ENCODE measurements at regions not wholly inside any gene's neighbourhood (a gene's known extent, or its start where the extent isn't known, plus 50 kb on each side); places are given as distances from the start of the nearest gene placed in this dataset.

DNA sequence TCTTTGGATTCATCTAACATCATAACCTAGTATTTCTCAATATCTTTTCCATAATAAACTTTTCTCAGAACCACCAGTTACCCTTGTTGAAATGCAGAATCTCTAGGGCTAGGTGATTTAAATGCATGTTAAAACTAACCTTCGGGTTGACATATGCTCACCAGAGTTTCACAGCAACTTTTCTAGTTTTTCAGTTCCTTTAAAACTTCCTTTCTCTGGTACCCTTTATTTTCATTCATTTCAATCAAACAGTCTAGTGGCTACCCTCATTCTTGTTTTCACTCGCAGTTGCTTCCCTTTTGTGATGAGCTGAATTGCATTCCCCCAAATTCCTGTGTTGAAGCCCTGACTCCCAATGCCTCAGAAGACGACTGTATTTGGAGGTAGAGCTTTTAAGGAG, 712.8 kb upstream of the CHRM3 start (continued):
- no peak for TF ChIP-seq ZNF850 (CRISPR knock-in tag; conservative IDR thresholded peaks at IDR 0.05)
- no peak for TF ChIP-seq ZNF296 (CRISPR knock-in tag; conservative IDR thresholded peaks at IDR 0.05)
- TF ChIP-seq U2AF1 (optimal IDR thresholded peaks at IDR 0.05; ENCODE audit: low read depth, low read length) = no peak
- TF ChIP-seq RNF2 (conservative IDR thresholded peaks at IDR 0.05; ENCODE audit: low read depth) = no peak
- TF ChIP-seq, protein P1, sequence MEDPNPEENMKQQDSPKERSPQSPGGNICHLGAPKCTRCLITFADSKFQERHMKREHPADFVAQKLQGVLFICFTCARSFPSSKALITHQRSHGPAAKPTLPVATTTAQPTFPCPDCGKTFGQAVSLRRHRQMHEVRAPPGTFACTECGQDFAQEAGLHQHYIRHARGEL (CRISPR knock-in tag; IDR thresholded peaks at IDR 0.05) = no peak
- no peak for TF ChIP-seq KDM6A (CRISPR knock-in tag; IDR thresholded peaks at IDR 0.05; ENCODE audit: low read depth)
- TF ChIP-seq KDM5B (CRISPR knock-in tag; IDR thresholded peaks at IDR 0.05; ENCODE audit: borderline replicate concordance) = no peak
- TF ChIP-seq SRF (IDR thresholded peaks at IDR 0.05; ENCODE audit: low read depth, low read length) = no peak
- no peak for TF ChIP-seq RAD51 (IDR thresholded peaks at IDR 0.05; ENCODE audit: borderline replicate concordance)
- no peak for TF ChIP-seq NCOA1 (CRISPR knock-in tag; IDR thresholded peaks at IDR 0.05)

DNA sequence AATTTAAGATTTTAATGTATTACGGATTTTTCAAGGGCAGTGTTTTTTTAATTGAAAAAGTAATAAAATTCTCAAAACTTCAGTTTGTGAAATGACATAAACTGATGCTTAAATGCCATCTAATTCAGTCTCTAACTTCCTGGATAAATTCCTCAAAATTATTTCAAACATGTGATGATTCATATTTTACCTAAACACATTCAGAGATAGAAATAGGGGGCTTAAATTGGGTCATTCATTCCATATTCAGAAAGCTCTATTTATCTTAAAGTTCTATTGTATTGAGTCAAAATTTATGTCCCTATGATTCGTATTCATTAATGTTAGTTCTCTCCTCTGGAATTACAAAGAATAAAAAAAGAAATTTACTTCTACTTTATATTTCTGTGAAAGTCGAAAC, 713.6 kb upstream of the CHRM3 start:
- H3K36me3 ChIP-seq (replicated peaks in 1 of 2; ENCODE audit: control insufficient read depth in 1 of 2, insufficient read depth in 2 of 2, low read length in 2 of 2) = no peaks in the 10 kb centered on the region
- H3K4me3 ChIP-seq (replicated peaks in 1 of 3; ENCODE audit: insufficient read depth in 1 of 3, low read depth in 2 of 3, low read length in 3 of 3) = no peak overlapping the region
- no peak overlapping the region for H3K27ac ChIP-seq (ENCODE audit: extremely low read length, insufficient read depth, low read length)
- WGBS (ENCODE audit: low lambda C conversion rate) = 1% methylated on average over 3 of the region's 3 CpGs
- no peaks in the 10 kb centered on the region for H4K20me1 ChIP-seq (ENCODE audit: insufficient read depth, low read length)
- no TSS peak for BruUV-seq (replicated peaks)
- no peaks in the 10 kb centered on the region for H3K27me3 ChIP-seq (ENCODE audit: control insufficient read depth in 1 of 2, insufficient read depth in 2 of 2, low read length in 2 of 2)
- H3K79me2 ChIP-seq (ENCODE audit: insufficient read depth, low read length) = no peaks in the 10 kb centered on the region
- CTCF ChIA-PET (ENCODE audit: low intra/inter-chr PET ratio, low total read pairs) = no interaction called here
- no peak for DNase-seq (ENCODE audit: low spot score)
- no peak for ATAC-seq
- peaks cover 84% of the 10 kb centered on the region for H3K9me3 ChIP-seq (ENCODE audit: low read length)
- in situ Hi-C loops (cut with HindIII; ENCODE audit: extremely low pct_ligation_motif_present, low pct_unique_long_range_greater_than_20kb) (no loop called here), intact Hi-C loops (cut with micrococcal nuclease; ENCODE audit: unreplicated experiment) (no loop called here)
- TF ChIP-seq ZNF101 (CRISPR knock-in tag; IDR thresholded peaks at IDR 0.05; ENCODE audit: borderline replicate concordance, low read depth) (no peak), GZF1 (CRISPR knock-in tag; IDR thresholded peaks at IDR 0.05) (no peak), RFXANK (CRISPR knock-in tag; IDR thresholded peaks at IDR 0.05) (no peak), ZNF317 (CRISPR knock-in tag; IDR thresholded peaks at IDR 0.05) (no peak), AGO1 (IDR thresholded peaks at IDR 0.05; ENCODE audit: low read depth, low read length, poor library complexity, severe bottlenecking) (no peak), FOXA1 (IDR thresholded peaks at IDR 0.05) (no peak), FOXA1 (CRISPR knock-in tag; IDR thresholded peaks at IDR 0.05) (no peak)
- TF ChIP-seq, protein P2, sequence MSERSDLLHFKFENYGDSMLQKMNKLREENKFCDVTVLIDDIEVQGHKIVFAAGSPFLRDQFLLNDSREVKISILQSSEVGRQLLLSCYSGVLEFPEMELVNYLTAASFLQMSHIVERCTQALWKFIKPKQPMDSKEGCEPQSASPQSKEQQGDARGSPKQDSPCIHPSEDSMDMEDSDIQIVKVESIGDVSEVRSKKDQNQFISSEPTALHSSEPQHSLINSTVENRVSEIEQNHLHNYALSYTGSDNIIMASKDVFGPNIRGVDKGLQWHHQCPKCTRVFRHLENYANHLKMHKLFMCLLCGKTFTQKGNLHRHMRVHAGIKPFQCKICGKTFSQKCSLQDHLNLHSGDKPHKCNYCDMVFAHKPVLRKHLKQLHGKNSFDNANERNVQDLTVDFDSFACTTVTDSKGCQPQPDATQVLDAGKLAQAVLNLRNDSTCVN (CRISPR knock-in tag; IDR thresholded peaks at IDR 0.05; ENCODE audit: borderline replicate concordance) = no peak
- TF ChIP-seq, protein P3, sequence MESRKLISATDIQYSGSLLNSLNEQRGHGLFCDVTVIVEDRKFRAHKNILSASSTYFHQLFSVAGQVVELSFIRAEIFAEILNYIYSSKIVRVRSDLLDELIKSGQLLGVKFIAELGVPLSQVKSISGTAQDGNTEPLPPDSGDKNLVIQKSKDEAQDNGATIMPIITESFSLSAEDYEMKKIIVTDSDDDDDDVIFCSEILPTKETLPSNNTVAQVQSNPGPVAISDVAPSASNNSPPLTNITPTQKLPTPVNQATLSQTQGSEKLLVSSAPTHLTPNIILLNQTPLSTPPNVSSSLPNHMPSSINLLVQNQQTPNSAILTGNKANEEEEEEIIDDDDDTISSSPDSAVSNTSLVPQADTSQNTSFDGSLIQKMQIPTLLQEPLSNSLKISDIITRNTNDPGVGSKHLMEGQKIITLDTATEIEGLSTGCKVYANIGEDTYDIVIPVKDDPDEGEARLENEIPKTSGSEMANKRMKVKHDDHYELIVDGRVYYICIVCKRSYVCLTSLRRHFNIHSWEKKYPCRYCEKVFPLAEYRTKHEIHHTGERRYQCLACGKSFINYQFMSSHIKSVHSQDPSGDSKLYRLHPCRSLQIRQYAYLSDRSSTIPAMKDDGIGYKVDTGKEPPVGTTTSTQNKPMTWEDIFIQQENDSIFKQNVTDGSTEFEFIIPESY (CRISPR knock-in tag; IDR thresholded peaks at IDR 0.05) = no peak
- H3K4me1 ChIP-seq (ENCODE audit: insufficient read depth, low read length) = no peaks in the 10 kb centered on the region
- H3K4me2 ChIP-seq (ENCODE audit: low read depth, low read length) = no peak overlapping the region
- no peak overlapping the region for H3K9ac ChIP-seq (ENCODE audit: insufficient read depth, low read depth, low read length)
- POLR2A ChIA-PET = no interaction called here
- FAIRE-seq = no peak
- H2AFZ ChIP-seq (ENCODE audit: low read length) = no peak overlapping the region
